GM18505 (cell line): ENCODE measurements at regions not wholly inside any gene's neighbourhood (a gene's known extent, or its start where the extent isn't known, plus 50 kb on each side); places are given as distances from the start of the nearest gene placed in this dataset.

ENCODE experiments used
- ATAC-seq: cut with Tn5 transposase; IDR thresholded peaks from one replicate; pipeline ENCODE4 v1.9.1; 2021; ENCODE audit not compliant: unreplicated experiment
- POLR2A ChIP-seq: IDR thresholded peaks from 4 replicates; pipeline ENCODE4 v1.6.1; 2011; ENCODE audit warnings: borderline replicate concordance; ENCODE audit not compliant: insufficient read depth, insufficient read length; ENCODE audit errors: extremely low read depth

- no peak for ATAC-seq
- no peak for TF ChIP-seq POLR2A
Measured at GRCh38 chr2:138960191-138960590, 180.0 kb upstream of the NXPH2 start.

DNA sequence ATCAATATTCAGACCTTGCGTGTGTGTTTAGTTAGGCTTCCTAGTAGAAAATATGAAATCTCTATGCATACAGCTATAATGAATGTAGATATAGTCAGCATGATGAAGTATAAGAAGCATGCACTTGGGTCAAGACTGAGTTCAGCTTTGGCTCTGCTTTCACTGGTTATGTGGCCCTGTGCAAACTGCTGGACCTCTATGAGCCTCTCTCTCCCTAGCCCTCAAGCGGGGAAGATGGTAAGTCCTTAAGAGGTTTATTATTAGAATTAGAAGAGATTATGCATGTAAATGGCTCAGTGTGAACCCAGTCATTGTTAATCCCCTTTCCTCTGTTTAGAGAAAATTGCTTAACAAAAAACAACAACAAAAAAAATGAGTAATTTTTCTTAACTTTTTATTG lies 178.8 kb upstream of the NXPH2 start:
- no peak for TF ChIP-seq POLR2A
- no peak for ATAC-seq

- TF ChIP-seq POLR2A, result no peak
- no peak for ATAC-seq
Measured at GRCh38 chr2:138956116-138956515, 175.9 kb upstream of the NXPH2 start.

DNA sequence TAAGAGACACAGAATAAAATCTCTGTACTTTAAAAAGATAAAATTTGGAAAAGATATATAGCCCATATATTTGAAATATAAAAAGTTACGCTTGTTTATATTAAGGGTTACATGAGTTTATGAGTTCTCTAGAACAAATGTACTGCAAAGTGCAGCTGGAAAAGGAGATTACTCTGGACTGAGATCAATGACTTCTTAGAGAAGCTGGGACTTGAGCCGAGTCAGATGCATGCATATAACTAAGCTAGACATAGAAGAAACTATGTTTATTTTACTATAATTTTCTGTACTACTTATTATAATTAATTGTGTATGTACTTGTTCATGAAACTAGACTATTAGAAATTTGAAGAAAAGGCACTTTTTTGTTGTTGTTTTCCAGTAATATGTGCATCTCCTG lies 170.3 kb upstream of the NXPH2 start:
- TF ChIP-seq POLR2A, result no peak

GRCh38 chr2:138949517-138949916 lies 169.3 kb upstream of the NXPH2 start:
- TF ChIP-seq POLR2A, result no peak
- ATAC-seq, result no peak

More for the DNA sequence above, 170.3 kb upstream of the NXPH2 start:
- no peak for ATAC-seq

GRCh38 chr2:138948070-138948539 lies 167.9 kb upstream of the NXPH2 start:
- peak; percentile 82 for ATAC-seq
- TF ChIP-seq POLR2A, result no peak

DNA sequence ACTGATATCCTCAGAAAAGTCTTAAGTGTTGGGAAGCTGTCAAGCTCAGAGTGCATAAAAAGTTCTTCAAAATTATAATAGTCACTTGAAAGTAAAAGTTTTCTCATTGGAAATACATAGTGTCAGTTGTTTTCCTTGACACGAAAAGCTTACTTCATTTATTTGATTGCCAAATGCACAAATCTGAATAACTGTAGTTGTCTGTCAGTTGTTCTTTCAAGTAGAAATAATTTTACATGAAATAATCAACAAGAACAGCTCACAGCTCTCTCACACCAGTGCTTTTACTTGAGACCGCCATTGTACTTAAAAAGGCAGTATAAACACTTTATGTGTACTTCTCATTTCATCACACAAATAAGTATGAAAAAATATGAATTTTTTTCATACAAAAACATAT lies 163.3 kb upstream of the NXPH2 start:
- ATAC-seq, result no peak
- no peak for TF ChIP-seq POLR2A

GRCh38 chr2:138942466-138942865 lies 162.3 kb upstream of the NXPH2 start:
- TF ChIP-seq POLR2A, result no peak
- ATAC-seq, result no peak

DNA sequence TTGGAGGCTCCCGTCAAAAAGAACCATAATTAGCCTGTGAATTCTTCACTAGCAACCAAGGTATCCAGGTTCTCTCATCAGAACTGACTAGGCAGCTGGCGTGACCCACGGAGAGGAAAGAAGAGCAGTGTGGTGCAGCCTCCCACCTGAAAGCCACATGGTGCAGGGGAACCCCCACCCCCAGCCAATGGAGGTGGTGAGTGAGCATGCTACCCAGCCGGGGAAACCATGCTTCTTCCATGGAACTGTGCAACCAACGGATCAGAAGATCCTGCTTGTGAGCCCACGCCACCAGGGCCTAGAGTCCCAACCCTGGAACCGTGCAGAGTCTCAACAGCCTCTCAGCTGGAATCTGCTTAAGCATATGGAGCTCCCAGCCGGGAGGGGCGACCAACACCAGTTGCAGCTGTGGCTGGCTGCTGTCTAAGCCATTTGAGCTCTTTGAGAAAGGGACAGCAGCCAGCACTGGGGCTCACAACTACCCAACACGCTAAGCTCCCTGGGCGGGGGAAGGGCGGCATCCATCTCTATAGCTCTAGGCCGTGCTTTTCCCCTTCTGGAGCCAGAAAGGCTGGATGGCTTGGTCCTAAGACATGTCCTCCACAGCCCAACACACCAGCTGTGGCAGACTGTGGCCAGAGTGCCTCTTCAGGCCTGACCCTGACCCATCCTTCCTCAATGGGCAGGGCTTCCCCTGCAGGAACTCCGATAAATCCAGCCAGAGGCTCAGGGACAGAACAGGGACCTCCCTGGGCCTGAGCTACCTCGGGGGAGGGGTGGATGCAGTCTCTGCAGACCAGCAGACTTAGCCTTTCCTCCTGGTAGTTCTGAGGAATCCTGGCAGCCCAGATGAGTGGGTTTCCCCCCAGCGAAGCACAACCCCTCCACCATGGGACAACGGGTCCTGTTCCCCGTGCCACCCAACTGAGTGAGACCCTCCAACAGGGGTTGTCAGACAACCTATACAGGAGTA lies 151.4 kb upstream of the NXPH2 start:
- no peak for ATAC-seq

DNA sequence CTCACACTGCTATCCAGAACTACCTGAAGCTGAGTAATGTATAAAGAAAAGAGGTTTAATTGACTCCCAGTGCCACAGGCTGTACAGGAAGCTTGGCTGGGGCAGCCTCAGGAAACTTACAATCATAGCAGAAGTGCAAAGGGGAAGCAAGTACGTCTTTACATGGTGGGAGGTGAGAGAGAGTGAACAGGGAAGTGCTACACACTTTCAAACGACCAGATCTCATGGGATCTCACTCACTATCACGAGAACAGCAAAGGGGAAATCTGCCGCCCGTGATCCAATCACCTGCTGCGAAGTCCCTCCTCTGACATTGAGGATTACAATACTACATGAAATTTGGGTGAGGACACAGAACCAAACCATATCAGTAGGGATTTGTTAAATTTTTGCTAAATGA lies 150.4 kb upstream of the NXPH2 start:
- no peak for ATAC-seq
- TF ChIP-seq POLR2A, result no peak

More for the DNA sequence above, 151.4 kb upstream of the NXPH2 start:
- TF ChIP-seq POLR2A, result no peak

- no peak for ATAC-seq
Measured at GRCh38 chr2:138928374-138929021, 148.3 kb upstream of the NXPH2 start.

GRCh38 chr2:138922973-138923563 lies 142.9 kb upstream of the NXPH2 start:
- ATAC-seq, result no peak
- TF ChIP-seq POLR2A, result no peak

More at GRCh38 chr2:138928374-138929021, 148.3 kb upstream of the NXPH2 start:
- TF ChIP-seq POLR2A, result no peak

DNA sequence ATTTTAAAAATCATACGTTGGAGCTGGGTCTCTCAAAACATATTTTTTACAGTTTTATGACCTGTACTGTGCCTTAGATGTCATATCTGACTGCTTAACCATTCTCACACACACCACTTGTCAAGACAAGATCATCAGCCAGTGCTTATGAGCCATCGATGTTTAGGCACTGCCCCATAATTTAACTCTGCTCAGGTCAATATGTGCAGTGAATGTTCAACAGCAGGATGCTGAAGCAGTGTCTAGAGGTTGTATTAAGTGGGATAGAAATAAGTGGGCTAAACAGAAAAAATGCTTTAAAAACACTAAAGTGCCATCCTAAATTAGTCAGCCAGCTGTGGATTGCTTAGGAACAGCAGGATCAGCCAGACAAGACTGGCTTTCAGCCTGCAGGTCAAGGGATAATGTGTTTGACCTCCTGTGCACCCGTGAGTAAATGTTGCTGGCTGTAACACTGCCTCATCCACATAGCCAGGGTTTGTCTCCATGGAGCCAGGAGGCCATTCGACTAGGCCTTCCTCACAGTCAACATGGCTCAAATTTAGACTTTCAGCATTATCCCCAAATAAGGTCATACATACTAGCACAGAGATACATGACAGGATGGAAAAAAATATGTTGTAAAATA lies 139.0 kb upstream of the NXPH2 start:
- no peak for ATAC-seq
- no peak for TF ChIP-seq POLR2A
